B cell (primary cell): ENCODE measurements at regions not wholly inside any gene's neighbourhood (a gene's known extent, or its start where the extent isn't known, plus 50 kb on each side); places are given as distances from the start of the nearest gene placed in this dataset.

Source experiments
- EZH2 ChIP-seq: IDR thresholded peaks from 2 replicates; pipeline ENCODE4 v1.6.1; 2012; ENCODE audit warnings: borderline replicate concordance, low read depth, mild to moderate bottlenecking, moderate library complexity, low read length; ENCODE audit not compliant: insufficient read depth, poor library complexity, severe bottlenecking
- TF ChIP-seq, protein P1 (sequence below): fragments of 200-600 bp; IDR thresholded peaks from one replicate; pipeline ENCODE4 v1.8.0; 2022; ENCODE audit warnings: antibody characterized with exemption, mild to moderate bottlenecking

GRCh38 chr2:187050409-187050998 lies 201.5 kb upstream of the ZSWIM2 start:
- TF ChIP-seq, protein P1, sequence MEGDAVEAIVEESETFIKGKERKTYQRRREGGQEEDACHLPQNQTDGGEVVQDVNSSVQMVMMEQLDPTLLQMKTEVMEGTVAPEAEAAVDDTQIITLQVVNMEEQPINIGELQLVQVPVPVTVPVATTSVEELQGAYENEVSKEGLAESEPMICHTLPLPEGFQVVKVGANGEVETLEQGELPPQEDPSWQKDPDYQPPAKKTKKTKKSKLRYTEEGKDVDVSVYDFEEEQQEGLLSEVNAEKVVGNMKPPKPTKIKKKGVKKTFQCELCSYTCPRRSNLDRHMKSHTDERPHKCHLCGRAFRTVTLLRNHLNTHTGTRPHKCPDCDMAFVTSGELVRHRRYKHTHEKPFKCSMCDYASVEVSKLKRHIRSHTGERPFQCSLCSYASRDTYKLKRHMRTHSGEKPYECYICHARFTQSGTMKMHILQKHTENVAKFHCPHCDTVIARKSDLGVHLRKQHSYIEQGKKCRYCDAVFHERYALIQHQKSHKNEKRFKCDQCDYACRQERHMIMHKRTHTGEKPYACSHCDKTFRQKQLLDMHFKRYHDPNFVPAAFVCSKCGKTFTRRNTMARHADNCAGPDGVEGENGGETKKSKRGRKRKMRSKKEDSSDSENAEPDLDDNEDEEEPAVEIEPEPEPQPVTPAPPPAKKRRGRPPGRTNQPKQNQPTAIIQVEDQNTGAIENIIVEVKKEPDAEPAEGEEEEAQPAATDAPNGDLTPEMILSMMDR = no peak
- no peak for TF ChIP-seq EZH2
